ENCODE measurements at regions not wholly inside any gene's neighbourhood (a gene's known extent, or its start where the extent isn't known, plus 50 kb on each side); places are given as distances from the start of the nearest gene placed in this dataset.
"Not testable (repeated sequence)": the region's sequence is repeated elsewhere in the genome, so short reads cannot be mapped to it uniquely, and the experiment has no call there.

- TF ChIP-seq, protein P1, sequence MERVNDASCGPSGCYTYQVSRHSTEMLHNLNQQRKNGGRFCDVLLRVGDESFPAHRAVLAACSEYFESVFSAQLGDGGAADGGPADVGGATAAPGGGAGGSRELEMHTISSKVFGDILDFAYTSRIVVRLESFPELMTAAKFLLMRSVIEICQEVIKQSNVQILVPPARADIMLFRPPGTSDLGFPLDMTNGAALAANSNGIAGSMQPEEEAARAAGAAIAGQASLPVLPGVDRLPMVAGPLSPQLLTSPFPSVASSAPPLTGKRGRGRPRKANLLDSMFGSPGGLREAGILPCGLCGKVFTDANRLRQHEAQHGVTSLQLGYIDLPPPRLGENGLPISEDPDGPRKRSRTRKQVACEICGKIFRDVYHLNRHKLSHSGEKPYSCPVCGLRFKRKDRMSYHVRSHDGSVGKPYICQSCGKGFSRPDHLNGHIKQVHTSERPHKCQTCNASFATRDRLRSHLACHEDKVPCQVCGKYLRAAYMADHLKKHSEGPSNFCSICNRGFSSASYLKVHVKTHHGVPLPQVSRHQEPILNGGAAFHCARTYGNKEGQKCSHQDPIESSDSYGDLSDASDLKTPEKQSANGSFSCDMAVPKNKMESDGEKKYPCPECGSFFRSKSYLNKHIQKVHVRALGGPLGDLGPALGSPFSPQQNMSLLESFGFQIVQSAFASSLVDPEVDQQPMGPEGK (tag by site-specific recombination; IDR thresholded peaks at IDR 0.05) = not testable (repeated sequence)
- TF ChIP-seq, protein P2, sequence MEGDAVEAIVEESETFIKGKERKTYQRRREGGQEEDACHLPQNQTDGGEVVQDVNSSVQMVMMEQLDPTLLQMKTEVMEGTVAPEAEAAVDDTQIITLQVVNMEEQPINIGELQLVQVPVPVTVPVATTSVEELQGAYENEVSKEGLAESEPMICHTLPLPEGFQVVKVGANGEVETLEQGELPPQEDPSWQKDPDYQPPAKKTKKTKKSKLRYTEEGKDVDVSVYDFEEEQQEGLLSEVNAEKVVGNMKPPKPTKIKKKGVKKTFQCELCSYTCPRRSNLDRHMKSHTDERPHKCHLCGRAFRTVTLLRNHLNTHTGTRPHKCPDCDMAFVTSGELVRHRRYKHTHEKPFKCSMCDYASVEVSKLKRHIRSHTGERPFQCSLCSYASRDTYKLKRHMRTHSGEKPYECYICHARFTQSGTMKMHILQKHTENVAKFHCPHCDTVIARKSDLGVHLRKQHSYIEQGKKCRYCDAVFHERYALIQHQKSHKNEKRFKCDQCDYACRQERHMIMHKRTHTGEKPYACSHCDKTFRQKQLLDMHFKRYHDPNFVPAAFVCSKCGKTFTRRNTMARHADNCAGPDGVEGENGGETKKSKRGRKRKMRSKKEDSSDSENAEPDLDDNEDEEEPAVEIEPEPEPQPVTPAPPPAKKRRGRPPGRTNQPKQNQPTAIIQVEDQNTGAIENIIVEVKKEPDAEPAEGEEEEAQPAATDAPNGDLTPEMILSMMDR (tag by site-specific recombination; IDR thresholded peaks at IDR 0.05) = not testable (repeated sequence)
- TF ChIP-seq ZNF707 (tag by site-specific recombination; IDR thresholded peaks at IDR 0.05); ZNF830 (tag by site-specific recombination; IDR thresholded peaks at IDR 0.05; ENCODE audit: low read depth); PRDM1 (tag by site-specific recombination; IDR thresholded peaks at IDR 0.05); ZNF544 (tag by site-specific recombination; IDR thresholded peaks at IDR 0.05); YY1 (tag by site-specific recombination; IDR thresholded peaks at IDR 0.05); ZNF266 (tag by site-specific recombination; IDR thresholded peaks at IDR 0.05; ENCODE audit: low read depth); ZNF768 (tag by site-specific recombination; IDR thresholded peaks at IDR 0.05): not testable (repeated sequence)
- TF ChIP-seq, protein P3, sequence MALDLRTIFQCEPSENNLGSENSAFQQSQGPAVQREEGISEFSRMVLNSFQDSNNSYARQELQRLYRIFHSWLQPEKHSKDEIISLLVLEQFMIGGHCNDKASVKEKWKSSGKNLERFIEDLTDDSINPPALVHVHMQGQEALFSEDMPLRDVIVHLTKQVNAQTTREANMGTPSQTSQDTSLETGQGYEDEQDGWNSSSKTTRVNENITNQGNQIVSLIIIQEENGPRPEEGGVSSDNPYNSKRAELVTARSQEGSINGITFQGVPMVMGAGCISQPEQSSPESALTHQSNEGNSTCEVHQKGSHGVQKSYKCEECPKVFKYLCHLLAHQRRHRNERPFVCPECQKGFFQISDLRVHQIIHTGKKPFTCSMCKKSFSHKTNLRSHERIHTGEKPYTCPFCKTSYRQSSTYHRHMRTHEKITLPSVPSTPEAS (tag by site-specific recombination; IDR thresholded peaks at IDR 0.05) = not testable (repeated sequence)
- TF ChIP-seq, protein P4, sequence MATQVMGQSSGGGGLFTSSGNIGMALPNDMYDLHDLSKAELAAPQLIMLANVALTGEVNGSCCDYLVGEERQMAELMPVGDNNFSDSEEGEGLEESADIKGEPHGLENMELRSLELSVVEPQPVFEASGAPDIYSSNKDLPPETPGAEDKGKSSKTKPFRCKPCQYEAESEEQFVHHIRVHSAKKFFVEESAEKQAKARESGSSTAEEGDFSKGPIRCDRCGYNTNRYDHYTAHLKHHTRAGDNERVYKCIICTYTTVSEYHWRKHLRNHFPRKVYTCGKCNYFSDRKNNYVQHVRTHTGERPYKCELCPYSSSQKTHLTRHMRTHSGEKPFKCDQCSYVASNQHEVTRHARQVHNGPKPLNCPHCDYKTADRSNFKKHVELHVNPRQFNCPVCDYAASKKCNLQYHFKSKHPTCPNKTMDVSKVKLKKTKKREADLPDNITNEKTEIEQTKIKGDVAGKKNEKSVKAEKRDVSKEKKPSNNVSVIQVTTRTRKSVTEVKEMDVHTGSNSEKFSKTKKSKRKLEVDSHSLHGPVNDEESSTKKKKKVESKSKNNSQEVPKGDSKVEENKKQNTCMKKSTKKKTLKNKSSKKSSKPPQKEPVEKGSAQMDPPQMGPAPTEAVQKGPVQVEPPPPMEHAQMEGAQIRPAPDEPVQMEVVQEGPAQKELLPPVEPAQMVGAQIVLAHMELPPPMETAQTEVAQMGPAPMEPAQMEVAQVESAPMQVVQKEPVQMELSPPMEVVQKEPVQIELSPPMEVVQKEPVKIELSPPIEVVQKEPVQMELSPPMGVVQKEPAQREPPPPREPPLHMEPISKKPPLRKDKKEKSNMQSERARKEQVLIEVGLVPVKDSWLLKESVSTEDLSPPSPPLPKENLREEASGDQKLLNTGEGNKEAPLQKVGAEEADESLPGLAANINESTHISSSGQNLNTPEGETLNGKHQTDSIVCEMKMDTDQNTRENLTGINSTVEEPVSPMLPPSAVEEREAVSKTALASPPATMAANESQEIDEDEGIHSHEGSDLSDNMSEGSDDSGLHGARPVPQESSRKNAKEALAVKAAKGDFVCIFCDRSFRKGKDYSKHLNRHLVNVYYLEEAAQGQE (tag by site-specific recombination; IDR thresholded peaks at IDR 0.05) = not testable (repeated sequence)
Observed at GRCh38 chr6:82517896-82518295, 154.3 kb downstream of the TPBG start.

All from HEK293 (cell line).